NCI-H1105 treated with DMSO at 0.1 percent for 48 hours (cell line): ENCODE measurements at regions not wholly inside any gene's neighbourhood (a gene's known extent, or its start where the extent isn't known, plus 50 kb on each side); places are given as distances from the start of the nearest gene placed in this dataset.

Experiments used
- DNase-seq: peaks from one replicate; lab custom pipeline; 2025; lab: John Stamatoyannopoulos, UW

GRCh38 chr6:8530785-8531435, 95.6 kb upstream of the SLC35B3 start:
- no peak for DNase-seq

- DNase-seq: no peak
These were observed 93.9 kb upstream of the SLC35B3 start for GRCh38 chr6:8529250-8529649.

GRCh38 chr6:8527818-8528217, 92.5 kb upstream of the SLC35B3 start:
- no peak for DNase-seq

GRCh38 chr6:8526624-8527023, 91.3 kb upstream of the SLC35B3 start:
- DNase-seq: no peak

- DNase-seq: no peak
These were observed 90.0 kb upstream of the SLC35B3 start for GRCh38 chr6:8525370-8525769.

DNA sequence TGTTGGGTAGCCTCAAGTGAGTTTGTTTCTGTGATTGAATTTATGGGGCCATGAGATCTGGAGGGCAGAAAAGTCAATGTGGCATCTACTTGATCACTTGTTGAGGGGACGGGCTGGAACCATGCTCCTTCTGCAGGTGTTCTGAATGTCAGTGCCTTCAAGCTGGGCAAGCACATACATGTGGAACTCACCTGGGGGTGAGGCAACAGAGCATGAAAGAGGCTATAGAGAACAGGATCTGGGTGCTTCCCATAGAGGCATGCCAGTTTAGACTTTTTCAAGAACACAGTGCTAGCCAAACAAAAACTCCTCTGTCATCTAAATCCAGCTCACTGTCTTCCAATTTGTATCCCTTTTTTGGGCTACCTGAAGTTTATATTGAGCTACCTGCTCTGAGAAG, 77.8 kb upstream of the SLC35B3 start:
- DNase-seq: no peak

DNA sequence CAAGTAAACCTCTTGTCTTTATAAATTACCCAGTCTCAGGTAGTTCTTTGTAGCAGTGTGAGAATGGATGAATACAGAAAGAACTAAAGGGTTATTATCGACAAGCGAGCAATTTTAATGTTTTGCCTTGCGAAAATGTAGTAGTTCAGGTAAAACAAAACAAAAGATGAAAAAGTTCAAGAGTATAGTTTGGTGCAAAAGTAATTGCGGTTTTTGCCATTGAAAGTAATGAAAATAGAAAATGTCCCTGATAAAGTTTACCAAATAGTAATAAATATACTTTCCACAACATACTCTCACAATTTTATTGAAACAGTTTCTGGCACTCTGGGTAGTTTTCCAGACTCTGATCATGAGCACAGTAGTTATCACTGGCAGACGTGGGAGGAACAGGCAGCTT, 71.9 kb upstream of the SLC35B3 start:
- no peak for DNase-seq

DNA sequence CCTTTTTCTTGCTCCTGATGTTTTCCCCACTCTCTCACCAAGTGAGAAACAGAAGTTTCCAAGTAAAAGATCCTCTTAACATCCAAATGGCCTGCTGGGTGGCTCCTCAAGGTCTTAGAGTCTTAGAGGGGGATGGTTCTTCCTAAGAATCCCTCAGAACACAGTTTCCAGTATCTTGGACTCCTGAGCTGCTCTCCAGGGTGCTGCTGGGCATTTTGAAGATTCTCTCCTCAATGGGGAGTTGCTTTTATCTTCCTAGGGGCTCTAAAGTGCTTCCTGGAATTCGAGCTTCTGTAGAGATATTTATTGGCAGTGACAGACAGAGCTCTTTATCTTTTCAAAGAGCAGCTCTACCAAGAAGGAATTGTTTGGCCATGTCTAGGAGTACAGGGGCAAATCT, 70.8 kb upstream of the SLC35B3 start:
- DNase-seq: no peak

GRCh38 chr6:8499540-8499939, 64.2 kb upstream of the SLC35B3 start:
- peak; percentile 10 for DNase-seq

DNA sequence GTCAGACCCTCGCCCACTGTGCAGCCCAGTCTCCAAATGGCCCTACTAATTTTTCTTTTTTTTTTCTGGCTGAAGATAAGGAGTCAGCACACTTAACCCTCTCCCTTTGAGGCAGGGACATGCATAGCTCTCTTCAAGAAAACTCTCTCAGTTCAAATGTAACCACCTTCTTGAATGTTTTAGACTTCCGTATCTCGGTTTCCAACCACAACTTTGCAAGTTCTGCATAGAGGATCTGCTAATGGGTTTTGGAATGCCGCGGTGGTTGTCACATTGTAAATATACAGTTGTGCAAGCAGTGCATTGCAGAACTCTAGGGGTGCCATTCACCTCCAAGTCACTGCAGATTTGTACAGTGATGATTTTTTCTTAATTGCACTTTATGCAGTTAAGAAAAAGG, 59.4 kb upstream of the SLC35B3 start:
- DNase-seq: no peak

DNA sequence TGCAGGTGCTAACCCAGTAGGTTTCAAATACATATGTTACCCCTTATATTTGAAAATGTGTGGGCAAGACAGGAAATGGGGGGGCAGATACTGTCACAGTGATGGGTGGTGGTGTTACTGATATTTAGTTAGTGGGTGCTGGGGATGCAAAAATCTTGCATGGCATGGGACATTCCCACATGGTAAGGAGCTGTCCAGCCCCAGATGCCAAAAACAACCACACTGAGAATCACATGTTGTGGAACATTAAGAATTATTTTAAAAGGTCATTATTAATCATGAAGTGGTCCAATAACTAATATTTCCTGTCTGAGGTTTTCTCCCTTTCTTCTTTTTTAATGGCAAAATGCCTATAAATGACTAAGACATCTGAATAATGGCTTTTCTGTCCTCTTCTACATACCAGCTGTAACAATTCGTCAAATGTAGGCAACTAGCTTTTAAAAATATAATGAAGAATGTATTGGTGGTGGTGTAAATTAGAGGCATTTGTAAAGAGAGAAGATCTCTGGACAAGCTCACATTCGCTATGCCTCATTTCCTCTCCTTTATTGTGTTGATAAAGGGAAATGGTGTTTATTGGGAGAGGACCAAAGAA, 57.3 kb upstream of the SLC35B3 start:
- DNase-seq: no peak
